ENCODE measurements at regions not wholly inside any gene's neighbourhood (a gene's known extent, or its start where the extent isn't known, plus 50 kb on each side); places are given as distances from the start of the nearest gene placed in this dataset.

- intact Hi-C loops (cut with DNase I) = no loop called here
- no peak for ATAC-seq
- no peak for DNase-seq
Measured at GRCh38 chr17:71164561-71164960, 956.3 kb upstream of the SOX9 start.

- no peak for DNase-seq
- no peak for ATAC-seq
- intact Hi-C loops (cut with DNase I) = no loop called here
Measured at GRCh38 chr17:71166311-71166710, 954.5 kb upstream of the SOX9 start.

GRCh38 chr17:71168053-71168741, 952.6 kb upstream of the SOX9 start:
- intact Hi-C loops (cut with DNase I) = no loop called here
- DNase-seq (no peak), ATAC-seq (no peak)

GRCh38 chr17:71170070-71170469, 950.8 kb upstream of the SOX9 start:
- DNase-seq (no peak), ATAC-seq (no peak)

GRCh38 chr17:71171270-71171669, 949.5 kb upstream of the SOX9 start:
- intact Hi-C loops (cut with DNase I) = no loop called here
- ATAC-seq = no peak
- no peak for DNase-seq

More at GRCh38 chr17:71170070-71170469, 950.8 kb upstream of the SOX9 start:
- intact Hi-C loops (cut with DNase I) = no loop called here

- ATAC-seq (no peak), DNase-seq (no peak)
- intact Hi-C loops (cut with DNase I) = no loop called here
Measured at GRCh38 chr17:71173991-71174390, 946.8 kb upstream of the SOX9 start.

GRCh38 chr17:71176331-71176730, 944.5 kb upstream of the SOX9 start:
- intact Hi-C loops (cut with DNase I) = no loop called here
- ATAC-seq = no peak
- no peak for DNase-seq

GRCh38 chr17:71176928-71177443, 943.8 kb upstream of the SOX9 start:
- no peak for ATAC-seq
- intact Hi-C loops (cut with DNase I) = no loop called here

GRCh38 chr17:71180801-71181385, 939.9 kb upstream of the SOX9 start:
- no peak for DNase-seq
- ATAC-seq = peak in 1 of 2 donors; percentile 65
- intact Hi-C loops (cut with DNase I) = no loop called here

More at GRCh38 chr17:71176928-71177443, 943.8 kb upstream of the SOX9 start:
- DNase-seq = no peak

- DNase-seq (no peak), ATAC-seq (no peak)
- intact Hi-C loops (cut with DNase I) = no loop called here
Measured at GRCh38 chr17:71183066-71183660, 937.7 kb upstream of the SOX9 start.

- intact Hi-C loops (cut with DNase I) = no loop called here
- DNase-seq (no peak), ATAC-seq (no peak)
Measured at GRCh38 chr17:71184716-71185115, 936.1 kb upstream of the SOX9 start.

GRCh38 chr17:71187145-71187878, 933.5 kb upstream of the SOX9 start:
- intact Hi-C loops (cut with DNase I) = no loop called here
- DNase-seq = no peak
- no peak for ATAC-seq

- ATAC-seq (no peak), DNase-seq (no peak)
- intact Hi-C loops (cut with DNase I) = no loop called here
Measured at GRCh38 chr17:71188811-71189492, 931.9 kb upstream of the SOX9 start.

GRCh38 chr17:71189493-71189831, 931.4 kb upstream of the SOX9 start:
- no peak for ATAC-seq
- intact Hi-C loops (cut with DNase I) = no loop called here

GRCh38 chr17:71192039-71192555, 928.7 kb upstream of the SOX9 start:
- intact Hi-C loops (cut with DNase I) = no loop called here
- ATAC-seq = no peak
- DNase-seq = no peak

More at GRCh38 chr17:71189493-71189831, 931.4 kb upstream of the SOX9 start:
- DNase-seq = no peak

GRCh38 chr17:71192848-71193247, 928.0 kb upstream of the SOX9 start:
- no peak for ATAC-seq
- intact Hi-C loops (cut with DNase I) = no loop called here
- no peak for DNase-seq

- intact Hi-C loops (cut with DNase I) = no loop called here
- DNase-seq (no peak), ATAC-seq (no peak)
Measured at GRCh38 chr17:71200597-71200996, 920.2 kb upstream of the SOX9 start.

- no peak for DNase-seq
- ATAC-seq = no peak
Measured at GRCh38 chr17:71201639-71202038, 919.2 kb upstream of the SOX9 start.

GRCh38 chr17:71202449-71202848, 918.4 kb upstream of the SOX9 start:
- intact Hi-C loops (cut with DNase I) = no loop called here
- DNase-seq = no peak
- no peak for ATAC-seq

More at GRCh38 chr17:71201639-71202038, 919.2 kb upstream of the SOX9 start:
- intact Hi-C loops (cut with DNase I) = no loop called here
